ENCODE measurements at regions not wholly inside any gene's neighbourhood (a gene's known extent, or its start where the extent isn't known, plus 50 kb on each side); places are given as distances from the start of the nearest gene placed in this dataset.
A peak's percentile ranks its signal among the peaks of the same experiment; 100 is the strongest.
"Not testable (repeated sequence)": the region's sequence is repeated elsewhere in the genome, so short reads cannot be mapped to it uniquely, and the experiment has no call there.

- DNase-seq, result no peak
Observed at GRCh38 chr1:232335741-232336293, 294.1 kb downstream of the SIPA1L2 start.

- DNase-seq, result no peak
Observed at GRCh38 chr1:232335261-232335660, 294.7 kb downstream of the SIPA1L2 start.

GRCh38 chr1:232334811-232335210, 295.1 kb downstream of the SIPA1L2 start:
- no peak for DNase-seq

- DNase-seq, result no peak
Observed at GRCh38 chr1:232334246-232334645, 295.7 kb downstream of the SIPA1L2 start.

GRCh38 chr1:232333419-232333767, 296.5 kb downstream of the SIPA1L2 start:
- DNase-seq, result no peak

- not testable (repeated sequence) for DNase-seq
Observed at GRCh38 chr1:232332710-232333418, 297.1 kb downstream of the SIPA1L2 start.

GRCh38 chr1:232329103-232329813, 300.7 kb downstream of the SIPA1L2 start:
- DNase-seq, result no peak

- no peak for DNase-seq
Observed at GRCh38 chr1:232328486-232329102, 301.3 kb downstream of the SIPA1L2 start.

- no peak for DNase-seq
Observed at GRCh38 chr1:232327899-232328298, 302.0 kb downstream of the SIPA1L2 start.

- DNase-seq, result no peak
Observed at GRCh38 chr1:232327269-232327668, 302.7 kb downstream of the SIPA1L2 start.

- no peak for DNase-seq
Observed at GRCh38 chr1:232322162-232322734, 307.7 kb downstream of the SIPA1L2 start.

GRCh38 chr1:232319518-232320210, 310.3 kb downstream of the SIPA1L2 start:
- no peak for DNase-seq

GRCh38 chr1:232319072-232319471, 310.9 kb downstream of the SIPA1L2 start:
- no peak for DNase-seq

GRCh38 chr1:232318143-232318542, 311.8 kb downstream of the SIPA1L2 start:
- no peak for DNase-seq

GRCh38 chr1:232317350-232317749, 312.6 kb downstream of the SIPA1L2 start:
- no peak for DNase-seq

GRCh38 chr1:232316864-232317263, 313.1 kb downstream of the SIPA1L2 start:
- DNase-seq, result no peak

GRCh38 chr1:232313876-232314275, 316.1 kb downstream of the SIPA1L2 start:
- not testable (repeated sequence) for DNase-seq

- DNase-seq, result no peak
Observed at GRCh38 chr1:232310541-232310940, 319.4 kb downstream of the SIPA1L2 start.

GRCh38 chr1:232308616-232309015, 321.3 kb downstream of the SIPA1L2 start:
- no peak for DNase-seq

- no peak for DNase-seq
Observed at GRCh38 chr1:232307296-232308017, 322.5 kb downstream of the SIPA1L2 start.

GRCh38 chr1:232306269-232306961, 323.5 kb downstream of the SIPA1L2 start:
- DNase-seq, result peak; percentile 6

All from NCI-H226 (cell line).